ENCODE measurements at regions not wholly inside any gene's neighbourhood (a gene's known extent, or its start where the extent isn't known, plus 50 kb on each side); places are given as distances from the start of the nearest gene placed in this dataset.

GRCh38 chr16:6484081-6484480, 848.6 kb upstream of the RBFOX1 start:
- no peak for DNase-seq (ENCODE audit: low spot score)
- no peak for TF ChIP-seq CTCF (IDR thresholded peaks at IDR 0.05; ENCODE audit: extremely low read depth, missing control alignments)

- DNase-seq (ENCODE audit: low spot score): no peak
- no peak for TF ChIP-seq CTCF (IDR thresholded peaks at IDR 0.05; ENCODE audit: extremely low read depth, missing control alignments)
Observed at GRCh38 chr16:6483469-6484033, 849.1 kb upstream of the RBFOX1 start.

- DNase-seq (ENCODE audit: low spot score): no peak
- TF ChIP-seq CTCF (IDR thresholded peaks at IDR 0.05; ENCODE audit: extremely low read depth, missing control alignments): no peak
Observed at GRCh38 chr16:6482696-6483468, 849.8 kb upstream of the RBFOX1 start.

- DNase-seq (ENCODE audit: low spot score): no peak
- TF ChIP-seq CTCF (IDR thresholded peaks at IDR 0.05; ENCODE audit: extremely low read depth, missing control alignments): no peak
Observed at GRCh38 chr16:6481894-6482293, 850.8 kb upstream of the RBFOX1 start.

GRCh38 chr16:6453742-6454141, 878.9 kb upstream of the RBFOX1 start:
- no peak for DNase-seq (ENCODE audit: low spot score)
- TF ChIP-seq CTCF (IDR thresholded peaks at IDR 0.05; ENCODE audit: extremely low read depth, missing control alignments): no peak

GRCh38 chr16:6447021-6447790, 885.4 kb upstream of the RBFOX1 start:
- DNase-seq (ENCODE audit: low spot score): no peak
- no peak for TF ChIP-seq CTCF (IDR thresholded peaks at IDR 0.05; ENCODE audit: extremely low read depth, missing control alignments)

GRCh38 chr16:6446370-6446769, 886.3 kb upstream of the RBFOX1 start:
- no peak for TF ChIP-seq CTCF (IDR thresholded peaks at IDR 0.05; ENCODE audit: extremely low read depth, missing control alignments)
- DNase-seq (ENCODE audit: low spot score): no peak

Data from GM20000 (cell line).